ENCODE measurements at regions not wholly inside any gene's neighbourhood (a gene's known extent, or its start where the extent isn't known, plus 50 kb on each side); places are given as distances from the start of the nearest gene placed in this dataset.

DNA sequence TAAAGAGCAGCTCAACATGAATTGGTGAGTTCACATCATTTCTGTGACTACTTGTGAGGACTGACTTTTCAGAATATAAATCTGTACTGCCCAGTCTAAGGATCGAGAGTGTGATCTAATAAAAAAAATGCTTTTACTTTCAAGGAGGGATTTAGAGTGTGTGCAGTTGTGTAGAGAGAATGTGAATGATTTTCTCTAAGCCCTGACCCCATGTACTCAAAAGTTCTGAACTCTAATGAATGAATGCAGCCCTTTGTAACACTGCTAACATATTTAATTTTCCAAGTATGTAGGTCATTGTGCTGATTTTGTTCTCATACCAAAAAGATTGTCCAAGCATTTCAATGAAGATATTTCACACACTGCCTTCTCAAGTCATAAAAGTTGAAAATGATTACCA lies 92.5 kb upstream of the STOX2 start (continued):
- TF ChIP-seq, protein P1, sequence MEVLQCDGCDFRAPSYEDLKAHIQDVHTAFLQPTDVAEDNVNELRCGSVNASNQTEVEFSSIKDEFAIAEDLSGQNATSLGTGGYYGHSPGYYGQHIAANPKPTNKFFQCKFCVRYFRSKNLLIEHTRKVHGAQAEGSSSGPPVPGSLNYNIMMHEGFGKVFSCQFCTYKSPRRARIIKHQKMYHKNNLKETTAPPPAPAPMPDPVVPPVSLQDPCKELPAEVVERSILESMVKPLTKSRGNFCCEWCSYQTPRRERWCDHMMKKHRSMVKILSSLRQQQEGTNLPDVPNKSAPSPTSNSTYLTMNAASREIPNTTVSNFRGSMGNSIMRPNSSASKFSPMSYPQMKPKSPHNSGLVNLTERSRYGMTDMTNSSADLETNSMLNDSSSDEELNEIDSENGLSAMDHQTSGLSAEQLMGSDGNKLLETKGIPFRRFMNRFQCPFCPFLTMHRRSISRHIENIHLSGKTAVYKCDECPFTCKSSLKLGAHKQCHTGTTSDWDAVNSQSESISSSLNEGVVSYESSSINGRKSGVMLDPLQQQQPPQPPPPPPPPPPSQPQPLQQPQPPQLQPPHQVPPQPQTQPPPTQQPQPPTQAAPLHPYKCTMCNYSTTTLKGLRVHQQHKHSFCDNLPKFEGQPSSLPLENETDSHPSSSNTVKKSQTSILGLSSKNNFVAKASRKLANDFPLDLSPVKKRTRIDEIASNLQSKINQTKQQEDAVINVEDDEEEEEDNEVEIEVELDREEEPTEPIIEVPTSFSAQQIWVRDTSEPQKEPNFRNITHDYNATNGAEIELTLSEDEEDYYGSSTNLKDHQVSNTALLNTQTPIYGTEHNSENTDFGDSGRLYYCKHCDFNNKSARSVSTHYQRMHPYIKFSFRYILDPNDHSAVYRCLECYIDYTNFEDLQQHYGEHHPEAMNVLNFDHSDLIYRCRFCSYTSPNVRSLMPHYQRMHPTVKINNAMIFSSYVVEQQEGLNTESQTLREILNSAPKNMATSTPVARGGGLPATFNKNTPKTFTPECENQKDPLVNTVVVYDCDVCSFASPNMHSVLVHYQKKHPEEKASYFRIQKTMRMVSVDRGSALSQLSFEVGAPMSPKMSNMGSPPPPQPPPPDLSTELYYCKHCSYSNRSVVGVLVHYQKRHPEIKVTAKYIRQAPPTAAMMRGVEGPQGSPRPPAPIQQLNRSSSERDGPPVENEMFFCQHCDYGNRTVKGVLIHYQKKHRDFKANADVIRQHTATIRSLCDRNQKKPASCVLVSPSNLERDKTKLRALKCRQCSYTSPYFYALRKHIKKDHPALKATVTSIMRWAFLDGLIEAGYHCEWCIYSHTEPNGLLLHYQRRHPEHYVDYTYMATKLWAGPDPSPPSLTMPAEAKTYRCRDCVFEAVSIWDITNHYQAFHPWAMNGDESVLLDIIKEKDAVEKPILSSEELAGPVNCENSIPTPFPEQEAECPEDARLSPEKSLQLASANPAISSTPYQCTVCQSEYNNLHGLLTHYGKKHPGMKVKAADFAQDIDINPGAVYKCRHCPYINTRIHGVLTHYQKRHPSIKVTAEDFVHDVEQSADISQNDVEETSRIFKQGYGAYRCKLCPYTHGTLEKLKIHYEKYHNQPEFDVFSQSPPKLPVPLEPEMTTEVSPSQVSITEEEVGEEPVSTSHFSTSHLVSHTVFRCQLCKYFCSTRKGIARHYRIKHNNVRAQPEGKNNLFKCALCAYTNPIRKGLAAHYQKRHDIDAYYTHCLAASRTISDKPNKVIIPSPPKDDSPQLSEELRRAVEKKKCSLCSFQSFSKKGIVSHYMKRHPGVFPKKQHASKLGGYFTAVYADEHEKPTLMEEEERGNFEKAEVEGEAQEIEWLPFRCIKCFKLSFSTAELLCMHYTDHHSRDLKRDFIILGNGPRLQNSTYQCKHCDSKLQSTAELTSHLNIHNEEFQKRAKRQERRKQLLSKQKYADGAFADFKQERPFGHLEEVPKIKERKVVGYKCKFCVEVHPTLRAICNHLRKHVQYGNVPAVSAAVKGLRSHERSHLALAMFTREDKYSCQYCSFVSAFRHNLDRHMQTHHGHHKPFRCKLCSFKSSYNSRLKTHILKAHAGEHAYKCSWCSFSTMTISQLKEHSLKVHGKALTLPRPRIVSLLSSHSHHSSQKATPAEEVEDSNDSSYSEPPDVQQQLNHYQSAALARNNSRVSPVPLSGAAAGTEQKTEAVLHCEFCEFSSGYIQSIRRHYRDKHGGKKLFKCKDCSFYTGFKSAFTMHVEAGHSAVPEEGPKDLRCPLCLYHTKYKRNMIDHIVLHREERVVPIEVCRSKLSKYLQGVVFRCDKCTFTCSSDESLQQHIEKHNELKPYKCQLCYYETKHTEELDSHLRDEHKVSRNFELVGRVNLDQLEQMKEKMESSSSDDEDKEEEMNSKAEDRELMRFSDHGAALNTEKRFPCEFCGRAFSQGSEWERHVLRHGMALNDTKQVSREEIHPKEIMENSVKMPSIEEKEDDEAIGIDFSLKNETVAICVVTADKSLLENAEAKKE (CRISPR knock-in tag; IDR thresholded peaks at IDR 0.05) = no peak
- TF ChIP-seq CREB1 (CRISPR knock-in tag; IDR thresholded peaks at IDR 0.05; ENCODE audit: low read depth) (no peak), EZH2 (IDR thresholded peaks at IDR 0.05; ENCODE audit: low read depth, unreplicated experiment) (no peak), JUNB (IDR thresholded peaks at IDR 0.05; ENCODE audit: unreplicated experiment) (no peak)

DNA sequence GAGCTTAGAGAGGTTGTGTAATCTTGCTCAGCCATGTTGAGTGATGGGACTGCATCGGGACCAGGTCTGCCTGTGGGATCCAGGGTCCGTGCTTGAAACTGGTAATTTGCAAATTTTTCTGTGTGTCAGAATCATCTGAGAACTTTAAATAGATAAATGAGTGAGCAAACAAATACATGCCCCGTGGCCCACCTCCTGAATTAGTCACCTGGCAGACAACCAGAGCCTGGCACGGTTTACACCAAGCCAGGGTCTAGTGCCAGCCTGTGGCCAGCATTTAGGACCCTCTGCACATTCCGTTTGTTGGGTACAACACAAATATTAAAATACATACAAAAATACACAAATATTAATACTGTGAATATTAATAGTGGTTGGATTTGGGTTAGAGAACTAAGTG lies 90.6 kb upstream of the STOX2 start:
- Mint-ChIP-seq H3K27me3 (ENCODE audit: insufficient read depth, low read depth, poor library complexity) (peaks cover 2% of the 10 kb centered on the region), H3K9me3 (peaks cover 21% of the 10 kb centered on the region; the same call in 1 of the 3 replicates), H3K4me1 (no peaks in the 10 kb centered on the region), H3K36me3 (ENCODE audit: low read depth) (peaks cover 7% of the 10 kb centered on the region; the same call in 1 of the 3 replicates), H3K4me3 (no peak overlapping the region), H3K27ac (no peak overlapping the region)
- H3K4me1 ChIP-seq (ENCODE audit: insufficient read depth) = no peaks in the 10 kb centered on the region
- H3F3A ChIP-seq (replicated peaks; ENCODE audit: low read depth) = no peaks in the 10 kb centered on the region
- H3K4me2 ChIP-seq = no peak overlapping the region
- 0 out of 2 replicates have a peak, but pooled peaks cover 4% of the 10 kb centered on the region for H3K9me2 ChIP-seq (ENCODE audit: insufficient read depth)
- DNase-seq (ENCODE audit: low spot score) = no peak
- H3K27ac ChIP-seq (ENCODE audit: low read depth) = no peak overlapping the region
- H3K79me2 ChIP-seq (replicated peaks; ENCODE audit: insufficient read depth) = no peaks in the 10 kb centered on the region
- H2AFZ ChIP-seq = no peak overlapping the region
- no peaks in the 10 kb centered on the region for H4K20me1 ChIP-seq (replicated peaks; ENCODE audit: insufficient read depth)
- no peak overlapping the region for H3K4me3 ChIP-seq
- ATAC-seq = no peak
- H3K27me3 ChIP-seq (ENCODE audit: insufficient read depth) = no peaks in the 10 kb centered on the region
- no peaks in the 10 kb centered on the region for H3K36me3 ChIP-seq (ENCODE audit: insufficient read depth)
- no peak for TF ChIP-seq EZH2 (IDR thresholded peaks at IDR 0.05; ENCODE audit: low read depth, unreplicated experiment)
- no peak for TF ChIP-seq EZH2phosphoT487 (IDR thresholded peaks at IDR 0.05; ENCODE audit: unreplicated experiment)
- TF ChIP-seq ZNF331 (CRISPR knock-in tag; IDR thresholded peaks at IDR 0.05; ENCODE audit: low read depth) = no peak
- TF ChIP-seq, protein P1 (CRISPR knock-in tag; IDR thresholded peaks at IDR 0.05) = no peak
- no peak for TF ChIP-seq ZNF114 (CRISPR knock-in tag; IDR thresholded peaks at IDR 0.05)
